ENCODE measurements at regions not wholly inside any gene's neighbourhood (a gene's known extent, or its start where the extent isn't known, plus 50 kb on each side); places are given as distances from the start of the nearest gene placed in this dataset.

DNA sequence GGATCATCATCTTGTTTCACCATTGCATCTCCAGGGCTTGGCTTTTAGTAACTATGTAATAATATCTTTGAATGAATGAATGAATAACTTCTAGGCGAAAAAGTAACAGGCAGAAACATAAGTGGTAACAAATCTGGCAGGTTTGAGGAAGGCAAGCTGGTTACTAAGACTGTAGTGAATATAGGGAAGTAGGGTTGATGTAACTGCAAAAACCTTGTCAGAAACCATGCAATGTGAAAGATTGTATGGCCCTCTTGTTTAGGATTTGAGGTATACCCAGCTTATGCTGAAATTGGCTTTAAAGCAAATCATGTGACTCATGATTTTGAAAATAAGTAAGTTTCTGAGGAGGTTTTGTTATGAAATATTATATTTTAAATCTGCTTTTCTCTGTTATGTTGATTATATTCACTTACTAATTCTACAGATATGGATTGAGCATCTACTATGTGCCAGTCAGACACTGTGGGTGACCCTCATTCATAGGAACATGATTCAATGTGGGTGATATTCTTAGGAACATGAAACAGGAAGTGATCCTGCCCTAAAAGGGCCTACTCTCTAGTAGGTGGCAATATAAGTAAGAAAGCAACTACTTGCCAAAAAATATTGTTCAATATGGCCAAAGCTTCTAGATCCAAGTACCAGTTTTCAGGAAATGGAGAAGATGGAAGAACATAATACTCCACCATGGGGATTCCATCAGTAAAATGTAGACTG, 115.5 kb upstream of the CCDC90B start:
- no peak for TF ChIP-seq EZH2 (IDR thresholded peaks at IDR 0.05; ENCODE audit: insufficient read depth, poor library complexity, severe bottlenecking)
- no peak for TF ChIP-seq EZH2phosphoT487 (IDR thresholded peaks at IDR 0.05; ENCODE audit: insufficient read depth, low read depth)
